Gastroesophageal sphincter (tissue), 4 donors: ENCODE measurements at regions not wholly inside any gene's neighbourhood (a gene's known extent, or its start where the extent isn't known, plus 50 kb on each side); places are given as distances from the start of the nearest gene placed in this dataset.

Experiments used
- ATAC-seq: fragments of 150-250 bp; one replicate; pipeline ENCODE4 v1.9.1; 2016; ENCODE audit warnings: mild to moderate bottlenecking, moderate library complexity
- H3K27ac ChIP-seq, 4 donors: fragments of 200-600 bp; sonication (generic) in 3 of 4; 1 replicate in 3 of 4; 2 replicates in 1 of 4; pipeline ENCODE4 v1.5.1; 2016 to 2019
- H3K27me3 ChIP-seq: fragments of 200-600 bp; sonication (generic); one replicate; pipeline ENCODE4 v1.5.1; 2019
- H3K36me3 ChIP-seq, 2 donors: fragments of 200-600 bp; sonication (generic); one replicate each; pipeline ENCODE4 v1.5.1; 2019; ENCODE audit warnings: control low read depth in 1 of 2
- H3K4me1 ChIP-seq, 3 donors: fragments of 200-600 bp; sonication (generic); 1 replicate in 2 of 3; 2 replicates in 1 of 3; pipeline ENCODE4 v1.5.1; 2016 to 2019; ENCODE audit warnings: control low read depth in 2 of 3
- H3K4me3 ChIP-seq, 2 donors: fragments of 200-600 bp; sonication (generic); one replicate each; pipeline ENCODE4 v1.5.1; 2019; ENCODE audit warnings: mild to moderate bottlenecking in 1 of 2, moderate library complexity in 1 of 2
- H3K9me3 ChIP-seq, 3 donors: fragments of 200-600 bp; sonication (generic); one replicate each; pipeline ENCODE4 v1.5.1; 2017 to 2019; ENCODE audit warnings: control low read depth in 2 of 3
- CTCF ChIP-seq, 4 experiments: fragments of 200-600 bp in 2 of 4; fragments of 450-650 bp in 2 of 4; sonication (generic) in 1 of 4; IDR thresholded peaks; one replicate each; pipeline ENCODE4 v1.5.1; 2017 to 2019; ENCODE audit warnings: antibody characterized with exemption in 4 of 4, mild to moderate bottlenecking in 2 of 4, moderate library complexity in 2 of 4
- EP300 ChIP-seq: sonication (generic); formaldehyde crosslinking; IDR thresholded peaks from one replicate; pipeline ENCODE4 v1.6.1; 2017; ENCODE audit warnings: antibody characterized with exemption, mild to moderate bottlenecking
- POLR2A ChIP-seq, 2 donors: fragments of 450-650 bp; IDR thresholded peaks; one replicate each; pipeline ENCODE4 v1.6.1; 2017; ENCODE audit warnings: antibody characterized with exemption in 2 of 2, mild to moderate bottlenecking in 2 of 2, moderate library complexity in 1 of 2
- POLR2AphosphoS5 ChIP-seq: sonication (generic); formaldehyde crosslinking; IDR thresholded peaks from one replicate; pipeline ENCODE4 v1.6.1; 2017; ENCODE audit warnings: antibody characterized with exemption
- WGBS, 2 donors: methylation state at CpG; one replicate each; pipeline ENCODE4 v1.1.5; 2018; ENCODE audit warnings: low coverage in 1 of 2; 5-methylcytosine and 5-hydroxymethylcytosine counted together

- no peak overlapping the region for H3K4me3 ChIP-seq
- H3K27me3 ChIP-seq, result no peaks in the 10 kb centered on the region
- H3K36me3 ChIP-seq, result no peaks in the 10 kb centered on the region
- 50 to 64% methylated on average over 3 to 7 of the region's 7 CpGs for WGBS, 2 donors
- TF ChIP-seq POLR2AphosphoS5 (no peak), POLR2A (IDR thresholded peaks at IDR 0.05) (no peak)
- no peaks in the 10 kb centered on the region for H3K4me1 ChIP-seq
- peaks cover 0 to 10% (median 0%) of the 10 kb centered on the region in 3 donors for H3K9me3 ChIP-seq
- H3K27ac ChIP-seq, result no peak overlapping the region
- no peak for ATAC-seq
These were observed 301.5 kb downstream of the HAPSTR1 start for GRCh38 chr16:9392956-9393355.

GRCh38 chr16:9393591-9393990, 302.1 kb downstream of the HAPSTR1 start:
- Histone ChIP-seq H3K4me3 (no peak overlapping the region), H3K27ac (no peak overlapping the region), H3K27me3 (no peaks in the 10 kb centered on the region), H3K4me1 (no peaks in the 10 kb centered on the region), H3K36me3 (no peaks in the 10 kb centered on the region), H3K9me3 (peaks cover 0 to 4% (median 0%) of the 10 kb centered on the region in 3 donors)
- TF ChIP-seq POLR2A (IDR thresholded peaks at IDR 0.05), result no peak
- TF ChIP-seq CTCF (IDR thresholded peaks at IDR 0.05), result no peak
- no peak for TF ChIP-seq POLR2AphosphoS5
- TF ChIP-seq EP300, result no peak
- 26 to 52% methylated on average over 3 to 7 of the region's 8 CpGs for WGBS, 2 donors
- no peak for ATAC-seq

GRCh38 chr16:9395958-9396359, 304.5 kb downstream of the HAPSTR1 start:
- H3K36me3 ChIP-seq, result no peaks in the 10 kb centered on the region
- H3K4me1 ChIP-seq, result no peaks in the 10 kb centered on the region
- TF ChIP-seq EP300, result no peak
- no peak for TF ChIP-seq POLR2AphosphoS5
- no peak for ATAC-seq
- H3K9me3 ChIP-seq, result no peaks in the 10 kb centered on the region
- H3K27ac ChIP-seq, result no peak overlapping the region
- no peak overlapping the region for H3K4me3 ChIP-seq
- no peaks in the 10 kb centered on the region for H3K27me3 ChIP-seq
- WGBS, 2 donors, result 38 to 60% methylated on average over 1 of the region's 3 CpGs

- Histone ChIP-seq H3K9me3 (no peaks in the 10 kb centered on the region), H3K27ac (no peak overlapping the region), H3K27me3 (no peaks in the 10 kb centered on the region), H3K36me3 (no peaks in the 10 kb centered on the region), H3K4me3 (no peak overlapping the region), H3K4me1 (no peaks in the 10 kb centered on the region)
- ATAC-seq, result no peak
- WGBS, 2 donors, result 24 to 65% methylated on average over 4 to 8 of the region's 8 CpGs
- no peak for TF ChIP-seq POLR2AphosphoS5
- TF ChIP-seq EP300, result no peak
- no peak for TF ChIP-seq POLR2A (IDR thresholded peaks at IDR 0.05)
These were observed 308.1 kb downstream of the HAPSTR1 start for GRCh38 chr16:9399573-9399972.

GRCh38 chr16:9401173-9401572, 309.7 kb downstream of the HAPSTR1 start:
- no peaks in the 10 kb centered on the region for H3K4me1 ChIP-seq
- TF ChIP-seq POLR2AphosphoS5, result no peak
- TF ChIP-seq POLR2A (IDR thresholded peaks at IDR 0.05), result no peak
- TF ChIP-seq EP300, result no peak
- TF ChIP-seq CTCF (IDR thresholded peaks at IDR 0.05), result no peak

GRCh38 chr16:9402293-9402860, 310.9 kb downstream of the HAPSTR1 start:
- Histone ChIP-seq H3K9me3 (no peaks in the 10 kb centered on the region), H3K27ac (no peak overlapping the region), H3K4me3 (no peak overlapping the region), H3K36me3 (no peaks in the 10 kb centered on the region), H3K4me1 (no peaks in the 10 kb centered on the region), H3K27me3 (no peaks in the 10 kb centered on the region)
- WGBS, 2 donors, result 48 to 67% methylated on average over 3 to 5 of the region's 5 CpGs
- no peak for ATAC-seq
- no peak for TF ChIP-seq EP300
- no peak for TF ChIP-seq POLR2A (IDR thresholded peaks at IDR 0.05)
- no peak for TF ChIP-seq POLR2AphosphoS5
- no peak for TF ChIP-seq CTCF (IDR thresholded peaks at IDR 0.05)

More at GRCh38 chr16:9401173-9401572, 309.7 kb downstream of the HAPSTR1 start:
- Histone ChIP-seq H3K27ac (no peak overlapping the region), H3K36me3 (no peaks in the 10 kb centered on the region), H3K9me3 (no peaks in the 10 kb centered on the region), H3K4me3 (no peak overlapping the region), H3K27me3 (no peaks in the 10 kb centered on the region)
- ATAC-seq, result no peak
